Keratinocyte (primary cell): ENCODE measurements at regions not wholly inside any gene's neighbourhood (a gene's known extent, or its start where the extent isn't known, plus 50 kb on each side); places are given as distances from the start of the nearest gene placed in this dataset.

Source experiments
- DNase-seq: peaks from one replicate; pipeline ENCODE4 v3.0.0-alpha.2; 2011; ENCODE audit warnings: low read depth, missing footprints, low spot score
- FAIRE-seq: peaks from 2 replicates; lab custom pipeline; 2011; peaks lifted over from hg19 to GRCh38; lab: Jason Lieb, UNC
- H2AFZ ChIP-seq: 2 replicates; pipeline ENCODE4 v1.6.0; 2012; ENCODE audit warnings: low read length, control low read depth, inconsistent platforms; ENCODE audit not compliant: control insufficient read depth
- H3K27ac ChIP-seq: 2 replicates; pipeline ENCODE4 v1.5.1; 2011; ENCODE audit warnings: low read length; ENCODE audit not compliant: control insufficient read depth, insufficient read depth
- H3K27me3 ChIP-seq: 3 replicates; pipeline ENCODE4 v1.6.0; 2011; ENCODE audit warnings: low read length; ENCODE audit not compliant: control insufficient read depth, insufficient read depth; ENCODE audit errors: extremely low read depth
- H3K36me3 ChIP-seq, 2 experiments: 2 replicates in 1 of 2; 3 replicates in 1 of 2; pipeline ENCODE4 v1.5.1; 2011; ENCODE audit warnings: low read length in 2 of 2, mild to moderate bottlenecking in 1 of 2; ENCODE audit not compliant: control insufficient read depth in 2 of 2, insufficient read depth in 2 of 2; ENCODE audit errors: extremely low read depth in 1 of 2
- H3K4me1 ChIP-seq: 3 replicates; pipeline ENCODE4 v1.5.1; 2011; ENCODE audit warnings: low read length; ENCODE audit not compliant: control insufficient read depth, insufficient read depth; ENCODE audit errors: extremely low read depth
- H3K4me2 ChIP-seq: 3 replicates; pipeline ENCODE4 v1.6.0; 2011; ENCODE audit warnings: low read depth, low read length; ENCODE audit not compliant: control insufficient read depth, insufficient read depth; ENCODE audit errors: extremely low read depth
- H3K4me3 ChIP-seq, 3 experiments: fragments of 200-600 bp in 1 of 3; sonication (generic) in 1 of 3; 2 replicates in 2 of 3; 3 replicates in 1 of 3; pipeline ENCODE4 v1.5.1; 2011 to 2016; ENCODE audit warnings: low read length in 3 of 3, mild to moderate bottlenecking in 3 of 3, control low read depth in 2 of 3, inconsistent platforms in 1 of 3, low read depth in 1 of 3, mixed read lengths in 1 of 3, mixed run types in 1 of 3, moderate library complexity in 1 of 3; ENCODE audit not compliant: control insufficient read depth in 2 of 3, insufficient read depth in 2 of 3; ENCODE audit errors: extremely low read depth in 1 of 3
- H3K79me2 ChIP-seq: 2 replicates; pipeline ENCODE4 v1.6.0; 2012; ENCODE audit warnings: low read length; ENCODE audit not compliant: control insufficient read depth, insufficient read depth
- H3K9ac ChIP-seq: 3 replicates; pipeline ENCODE4 v1.6.0; 2011; ENCODE audit warnings: low read length; ENCODE audit not compliant: control insufficient read depth, insufficient read depth; ENCODE audit errors: extremely low read depth
- H3K9me1 ChIP-seq: 3 replicates; pipeline ENCODE4 v1.6.0; 2011; ENCODE audit warnings: low read length; ENCODE audit not compliant: control insufficient read depth, insufficient read depth; ENCODE audit errors: extremely low read depth
- H3K9me3 ChIP-seq: 2 replicates; pipeline ENCODE4 v1.5.1; 2012; ENCODE audit warnings: low read depth, low read length; ENCODE audit not compliant: control insufficient read depth
- H4K20me1 ChIP-seq: 3 replicates; pipeline ENCODE4 v1.6.0; 2011; ENCODE audit warnings: low read length; ENCODE audit not compliant: control insufficient read depth, insufficient read depth; ENCODE audit errors: extremely low read depth
- CTCF ChIP-seq, 3 experiments: IDR thresholded peaks in 1 of 3; conservative IDR thresholded peaks in 1 of 3; optimal IDR thresholded peaks in 1 of 3; 2 replicates in 2 of 3; 3 replicates in 1 of 3; pipeline versions ENCODE3 to v1.5.1; 2011; ENCODE audit warnings: low read length in 3 of 3, mild to moderate bottlenecking in 3 of 3, moderate library complexity in 2 of 3, control low read depth in 1 of 3, inconsistent platforms in 1 of 3; ENCODE audit not compliant: insufficient read depth in 2 of 3; ENCODE audit errors: extremely low read depth in 1 of 3
- EZH2 ChIP-seq: IDR thresholded peaks from one replicate; pipeline ENCODE4 v1.6.1; 2012; ENCODE audit warnings: inconsistent platforms, mild to moderate bottlenecking, low read length, moderate library complexity
- dilution Hi-C: fragments of 300-500 bp; cut with MboI; formaldehyde crosslinking; loops from one replicate; pipeline ENCODE4 v1.7.0; 2020; ENCODE audit warnings: low sequenced_read_pairs; ENCODE audit not compliant: extremely low pct_ligation_motif_present

- H3K36me3 ChIP-seq = no peaks in the 10 kb centered on the region
- no peak overlapping the region for H3K27ac ChIP-seq
- no peak overlapping the region for H3K4me2 ChIP-seq
- H3K9ac ChIP-seq = no peak overlapping the region
- FAIRE-seq (no peak), DNase-seq (no peak)
- TF ChIP-seq CTCF (optimal IDR thresholded peaks at IDR 0.05 in 1 of 3, IDR thresholded peaks at IDR 0.05 in 1 of 3, conservative IDR thresholded peaks at IDR 0.05 in 1 of 3; ENCODE audit: extremely low read depth in 1 of 3, insufficient read depth in 2 of 3, low read length in 3 of 3) (no peak), EZH2 (no peak)
- H3K4me3 ChIP-seq = no peak overlapping the region
- no peak overlapping the region for H2AFZ ChIP-seq
- H3K9me1 ChIP-seq = no peaks in the 10 kb centered on the region
- H3K27me3 ChIP-seq = no peaks in the 10 kb centered on the region
- H3K9me3 ChIP-seq = no peaks in the 10 kb centered on the region
- H3K79me2 ChIP-seq = no peaks in the 10 kb centered on the region
- dilution Hi-C loops = no loop called here
- no peaks in the 10 kb centered on the region for H4K20me1 ChIP-seq
- H3K4me1 ChIP-seq = no peaks in the 10 kb centered on the region
These were observed 155.5 kb upstream of the BACE2 start for GRCh38 chr21:41012425-41012824.

- H3K4me2 ChIP-seq = no peak overlapping the region
- no peak overlapping the region for H2AFZ ChIP-seq
- H3K9me3 ChIP-seq = no peaks in the 10 kb centered on the region
- H3K27ac ChIP-seq = no peak overlapping the region
- FAIRE-seq (no peak), DNase-seq (no peak)
- H3K27me3 ChIP-seq = no peaks in the 10 kb centered on the region
- no peaks in the 10 kb centered on the region for H3K79me2 ChIP-seq
- TF ChIP-seq EZH2 (no peak), CTCF (optimal IDR thresholded peaks at IDR 0.05 in 1 of 3, IDR thresholded peaks at IDR 0.05 in 1 of 3, conservative IDR thresholded peaks at IDR 0.05 in 1 of 3; ENCODE audit: extremely low read depth in 1 of 3, insufficient read depth in 2 of 3, low read length in 3 of 3) (no peak)
- dilution Hi-C loops = no loop called here
- H3K36me3 ChIP-seq = no peaks in the 10 kb centered on the region
- no peak overlapping the region for H3K9ac ChIP-seq
- H3K4me1 ChIP-seq = no peaks in the 10 kb centered on the region
- no peaks in the 10 kb centered on the region for H4K20me1 ChIP-seq
- H3K4me3 ChIP-seq = no peak overlapping the region
- no peaks in the 10 kb centered on the region for H3K9me1 ChIP-seq
These were observed 151.5 kb upstream of the BACE2 start for GRCh38 chr21:41016472-41016871.
